ENCODE measurements at regions not wholly inside any gene's neighbourhood (a gene's known extent, or its start where the extent isn't known, plus 50 kb on each side); places are given as distances from the start of the nearest gene placed in this dataset.
"Not testable (repeated sequence)": the region's sequence is repeated elsewhere in the genome, so short reads cannot be mapped to it uniquely, and the experiment has no call there.

DNA sequence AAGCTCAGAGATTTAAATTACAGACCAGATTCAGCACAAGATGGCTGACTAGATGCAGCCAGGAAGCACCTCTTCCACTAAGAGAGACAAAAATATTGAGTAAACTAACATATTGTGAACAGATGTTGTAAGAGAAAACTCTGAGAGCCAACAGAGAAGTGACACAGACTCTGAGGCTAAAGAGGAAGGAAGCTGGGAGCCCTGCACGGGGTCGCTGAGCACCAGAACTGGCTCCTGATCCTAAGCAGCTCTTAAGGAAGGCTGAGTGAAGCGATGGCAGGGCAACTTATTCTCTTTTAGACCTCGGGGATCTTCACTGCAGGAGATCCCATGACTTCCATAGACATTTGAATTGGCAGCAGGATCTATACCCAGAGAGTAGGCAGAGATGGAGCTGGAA, 578.0 kb upstream of the GRM7 start:
- no peak for TF ChIP-seq CTCF (IDR thresholded peaks at IDR 0.05; ENCODE audit: insufficient read depth, low read length)
- no peak for DNase-seq (ENCODE audit: low read depth)
- H3K4me3 ChIP-seq (ENCODE audit: low read depth, low read length): no peak overlapping the region

DNA sequence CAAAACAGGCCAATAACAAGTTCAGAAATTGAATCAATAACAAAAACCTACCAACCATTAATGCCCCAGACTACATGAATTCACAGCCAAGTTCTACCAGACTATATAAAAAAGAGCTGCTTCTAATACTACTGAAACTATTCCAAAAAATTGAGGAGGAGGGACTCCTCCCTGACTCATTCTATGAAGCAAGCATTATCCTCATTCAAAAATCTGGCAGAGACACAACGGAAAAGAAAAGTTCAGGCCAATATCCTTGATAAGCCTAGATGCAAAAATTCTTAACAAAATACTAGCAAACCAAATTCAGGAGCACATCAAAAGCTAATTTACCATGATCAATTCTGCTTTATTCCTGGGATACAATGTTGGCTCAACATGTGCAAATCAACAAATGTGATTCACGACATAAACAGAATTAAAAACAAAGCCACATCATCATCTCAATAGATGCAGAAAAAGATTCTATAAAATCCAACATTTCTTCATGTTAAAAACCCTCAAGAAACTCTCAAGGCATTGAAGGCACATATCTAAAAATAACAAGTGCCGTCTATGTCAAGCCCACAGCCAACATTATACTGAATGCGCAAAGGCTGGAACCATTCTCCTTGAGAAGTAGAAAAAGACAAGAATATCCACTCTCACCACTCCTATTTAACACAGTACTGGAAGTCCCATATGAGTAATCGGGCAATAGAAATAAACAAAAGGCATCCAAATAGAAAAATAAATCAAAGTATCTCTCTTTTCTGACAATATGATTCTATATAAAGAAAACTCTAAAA, 573.6 kb upstream of the GRM7 start:
- DNase-seq (ENCODE audit: low read depth): no peak
- no peak overlapping the region for H3K4me3 ChIP-seq (ENCODE audit: low read depth, low read length)
- TF ChIP-seq CTCF (IDR thresholded peaks at IDR 0.05; ENCODE audit: insufficient read depth, low read length): no peak

DNA sequence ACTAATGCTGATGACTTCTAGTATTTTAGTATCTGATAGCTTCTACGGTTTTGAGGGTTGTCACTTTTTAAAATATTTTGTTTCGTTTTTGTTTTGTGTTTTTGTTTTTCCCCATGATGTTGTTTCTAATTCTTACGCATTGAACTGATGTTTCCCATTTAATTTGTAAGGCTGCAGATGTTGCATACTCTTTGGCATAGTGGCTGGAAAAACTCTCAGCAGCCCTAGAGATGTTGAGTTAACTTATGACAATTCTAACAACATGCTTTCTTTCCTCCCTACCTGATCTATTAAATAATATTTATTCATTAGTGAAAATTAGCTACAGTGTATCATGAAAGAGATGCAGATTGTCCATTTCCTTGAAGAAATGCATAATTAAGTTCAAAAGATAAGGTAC, 559.3 kb upstream of the GRM7 start:
- no peak for DNase-seq (ENCODE audit: low read depth)
- TF ChIP-seq CTCF (IDR thresholded peaks at IDR 0.05; ENCODE audit: insufficient read depth, low read length): no peak

DNA sequence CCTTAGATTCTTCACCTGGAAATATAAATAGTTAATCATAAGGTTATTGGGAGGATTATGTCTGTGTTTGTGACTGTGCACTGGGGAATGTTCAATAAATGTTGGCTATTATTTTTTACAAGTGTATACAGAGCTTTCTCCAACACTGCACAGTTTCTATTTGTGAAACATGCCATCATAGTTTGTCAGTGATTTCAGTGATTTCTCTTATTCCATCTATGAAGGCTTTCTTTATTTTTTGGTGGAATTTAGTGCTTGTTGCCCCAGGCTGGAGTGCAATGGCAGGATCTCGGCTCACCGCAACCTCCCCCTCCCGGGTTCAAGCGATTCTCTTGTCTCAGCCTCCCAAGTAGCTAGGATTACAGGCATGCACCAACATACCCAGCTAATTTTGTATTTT, 545.0 kb upstream of the GRM7 start:
- H3K4me3 ChIP-seq (ENCODE audit: low read depth, low read length): no peak overlapping the region
- DNase-seq (ENCODE audit: low read depth): no peak
- TF ChIP-seq CTCF (IDR thresholded peaks at IDR 0.05; ENCODE audit: insufficient read depth, low read length): no peak

More for the DNA sequence above, 559.3 kb upstream of the GRM7 start:
- H3K4me3 ChIP-seq (ENCODE audit: low read depth, low read length): no peak overlapping the region

GRCh38 chr3:6321999-6322398, 538.9 kb upstream of the GRM7 start:
- TF ChIP-seq CTCF (IDR thresholded peaks at IDR 0.05; ENCODE audit: insufficient read depth, low read length): no peak
- H3K4me3 ChIP-seq (ENCODE audit: low read depth, low read length): no peak overlapping the region
- no peak for DNase-seq (ENCODE audit: low read depth)

- DNase-seq (ENCODE audit: low read depth): no peak
- H3K4me3 ChIP-seq (ENCODE audit: low read depth, low read length): no peak overlapping the region
- no peak for TF ChIP-seq CTCF (IDR thresholded peaks at IDR 0.05; ENCODE audit: insufficient read depth, low read length)
Observed at GRCh38 chr3:6326771-6327170, 534.1 kb upstream of the GRM7 start.

- not testable (repeated sequence) for H3K4me3 ChIP-seq (ENCODE audit: low read depth, low read length); DNase-seq (ENCODE audit: low read depth)
Observed at GRCh38 chr3:6340980-6341325, 520.0 kb upstream of the GRM7 start.
